Prostate gland (tissue), 2 donors: ENCODE measurements at regions not wholly inside any gene's neighbourhood (a gene's known extent, or its start where the extent isn't known, plus 50 kb on each side); places are given as distances from the start of the nearest gene placed in this dataset.

Experiments used
- DNase-seq: peaks from one replicate; pipeline ENCODE4 v3.0.0-alpha.2; 2019; ENCODE audit warnings: low spot score
- H3K27ac ChIP-seq, 2 donors: fragments of 200-600 bp; sonication (generic); 2 replicates each; pipeline ENCODE4 v1.5.1; 2017 to 2019
- H3K27me3 ChIP-seq: fragments of 200-600 bp; sonication (generic); replicated peaks from 2 replicates; pipeline ENCODE4 v1.5.1; 2019; ENCODE audit not compliant: insufficient read depth
- H3K36me3 ChIP-seq, 2 donors: fragments of 200-600 bp; sonication (generic); 1 replicate in 1 of 2; 2 replicates in 1 of 2; pipeline versions ENCODE4 v1.5.1 to v1.8.1; 2017 to 2019
- H3K4me1 ChIP-seq: fragments of 200-600 bp; sonication (generic); replicated peaks from 2 replicates; pipeline ENCODE4 v1.5.1; 2019
- H3K4me3 ChIP-seq, 2 donors: fragments of 200-600 bp; sonication (generic); 2 replicates each; pipeline ENCODE4 v1.5.1; 2017 to 2019
- H3K9me3 ChIP-seq: fragments of 200-600 bp; sonication (generic); 2 replicates; pipeline ENCODE4 v1.5.1; 2017
- CTCF ChIP-seq, 4 experiments: fragments of 200-600 bp in 2 of 4; fragments of 450-650 bp in 2 of 4; sonication (generic) in 2 of 4; IDR thresholded peaks; 1 replicate in 3 of 4; 2 replicates in 1 of 4; pipeline ENCODE4 v1.5.1; 2016 to 2019; ENCODE audit warnings: antibody characterized with exemption in 4 of 4, mild to moderate bottlenecking in 2 of 4, moderate library complexity in 2 of 4
- POLR2A ChIP-seq: fragments of 450-650 bp; IDR thresholded peaks from one replicate; pipeline ENCODE4 v1.6.1; 2016; ENCODE audit warnings: antibody characterized with exemption, mild to moderate bottlenecking
- POLR2AphosphoS5 ChIP-seq: sonication (generic); formaldehyde crosslinking; IDR thresholded peaks from one replicate; pipeline ENCODE4 v1.6.1; 2017; ENCODE audit warnings: antibody characterized with exemption
- WGBS: methylation state at CpG from one replicate; pipeline ENCODE4 v1.1.5; 2018; 5-methylcytosine and 5-hydroxymethylcytosine counted together
- intact Hi-C: fragments of 100-400 bp; cut with DNase I; formaldehyde crosslinking; loops from one replicate; pipeline ENCODE4 v1.14.2; 2022

- TF ChIP-seq CTCF (IDR thresholded peaks at IDR 0.05) (no peak), POLR2AphosphoS5 (no peak), POLR2A (no peak)
- Histone ChIP-seq H3K27ac (no peak overlapping the region), H3K9me3 (no peaks in the 10 kb centered on the region), H3K4me3 (no peak overlapping the region), H3K27me3 (no peaks in the 10 kb centered on the region), H3K36me3 (no peaks in the 10 kb centered on the region), H3K4me1 (no peaks in the 10 kb centered on the region)
- intact Hi-C loops: no loop called here
- WGBS: 94% methylated on average over 1 of the region's 1 CpG
- DNase-seq: no peak
Observed at GRCh38 chr3:103698646-103699045, 1263.8 kb downstream of the ZPLD1 start.

- 34% methylated on average over 3 of the region's 3 CpGs for WGBS
- TF ChIP-seq CTCF (IDR thresholded peaks at IDR 0.05): no peak
- no peak for TF ChIP-seq POLR2AphosphoS5
- TF ChIP-seq POLR2A: no peak
- intact Hi-C loops: no loop called here
- Histone ChIP-seq H3K36me3 (no peaks in the 10 kb centered on the region), H3K4me3 (no peak overlapping the region), H3K27ac (no peak overlapping the region), H3K9me3 (no peaks in the 10 kb centered on the region), H3K27me3 (no peaks in the 10 kb centered on the region), H3K4me1 (no peaks in the 10 kb centered on the region)
- DNase-seq: no peak
Observed at GRCh38 chr3:103699228-103699627, 1264.4 kb downstream of the ZPLD1 start.

- 55% methylated on average over 2 of the region's 2 CpGs for WGBS
- Histone ChIP-seq H3K27me3 (no peaks in the 10 kb centered on the region), H3K9me3 (no peaks in the 10 kb centered on the region), H3K27ac (no peak overlapping the region), H3K36me3 (no peaks in the 10 kb centered on the region), H3K4me1 (no peaks in the 10 kb centered on the region), H3K4me3 (no peak overlapping the region)
- intact Hi-C loops: no loop called here
- TF ChIP-seq POLR2AphosphoS5 (no peak), POLR2A (no peak), CTCF (IDR thresholded peaks at IDR 0.05) (no peak)
- DNase-seq: no peak
Observed at GRCh38 chr3:103705641-103706040, 1270.8 kb downstream of the ZPLD1 start.

GRCh38 chr3:103706671-103707070 is 1271.9 kb downstream of the ZPLD1 start:
- WGBS: 60% methylated on average over 1 of the region's 1 CpG
- H3K4me3 ChIP-seq: no peak overlapping the region
- no peaks in the 10 kb centered on the region for H3K9me3 ChIP-seq
- no peaks in the 10 kb centered on the region for H3K4me1 ChIP-seq
- DNase-seq: no peak
- H3K27me3 ChIP-seq: no peaks in the 10 kb centered on the region
- H3K27ac ChIP-seq: no peak overlapping the region
- no peak for TF ChIP-seq CTCF (IDR thresholded peaks at IDR 0.05)
- TF ChIP-seq POLR2AphosphoS5: no peak
- TF ChIP-seq POLR2A: no peak
- intact Hi-C loops: no loop called here
- no peaks in the 10 kb centered on the region for H3K36me3 ChIP-seq

- TF ChIP-seq POLR2A: no peak
- no peak for TF ChIP-seq POLR2AphosphoS5
- TF ChIP-seq CTCF (IDR thresholded peaks at IDR 0.05): no peak
- Histone ChIP-seq H3K27ac (no peak overlapping the region), H3K4me3 (no peak overlapping the region), H3K9me3 (no peaks in the 10 kb centered on the region), H3K36me3 (no peaks in the 10 kb centered on the region), H3K27me3 (no peaks in the 10 kb centered on the region), H3K4me1 (no peaks in the 10 kb centered on the region)
- 77% methylated on average over 5 of the region's 5 CpGs for WGBS
- DNase-seq: no peak
- intact Hi-C loops: no loop called here
Observed at GRCh38 chr3:103711670-103712069, 1276.9 kb downstream of the ZPLD1 start.
